ENCODE measurements at regions not wholly inside any gene's neighbourhood (a gene's known extent, or its start where the extent isn't known, plus 50 kb on each side); places are given as distances from the start of the nearest gene placed in this dataset.

DNA sequence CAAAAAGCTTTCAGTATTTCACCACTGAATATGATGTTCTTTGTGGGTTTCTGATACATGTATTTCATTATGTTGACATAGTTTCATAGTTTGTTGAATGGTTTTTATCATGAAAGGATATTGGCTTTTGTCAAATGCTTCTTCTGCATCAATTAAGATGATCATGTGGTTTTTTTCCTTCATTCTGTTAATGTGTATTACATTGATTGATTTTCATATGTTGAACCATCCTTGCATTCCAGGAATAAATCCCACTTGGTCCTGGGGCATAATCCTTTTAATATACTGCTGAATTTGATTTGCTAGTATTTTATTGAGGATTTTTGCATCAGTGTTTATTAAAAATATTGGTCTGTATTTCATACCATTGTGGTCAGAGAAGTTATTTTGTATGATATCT lies 70.9 kb upstream of the BHLHE23 start:
- Histone ChIP-seq H3K27ac (ENCODE audit: extremely low read depth, low read depth, low read length) (no peak overlapping the region), H3K9me1 (ENCODE audit: control insufficient read depth, insufficient read depth, low read length) (no peaks in the 10 kb centered on the region), H3K79me2 (ENCODE audit: control insufficient read depth, insufficient read depth, low read length) (no peaks in the 10 kb centered on the region), H3K27me3 (ENCODE audit: control insufficient read depth in 2 of 2, insufficient read depth in 2 of 2, low read length in 2 of 2) (peaks cover 1 to 14% of the 10 kb centered on the region in 2 experiments; a peak in 3 of 5 replicates), H4K20me1 (replicated peaks; ENCODE audit: control insufficient read depth, insufficient read depth, low read length) (no peaks in the 10 kb centered on the region), H3K4me3 (no peak overlapping the region), H3K9me3 (replicated peaks; ENCODE audit: control insufficient read depth, insufficient read depth, low read depth, low read length) (0 out of 2 replicates have a peak, but pooled peaks cover 2% of the 10 kb centered on the region), H3K36me3 (ENCODE audit: control insufficient read depth, insufficient read depth, low read length) (no peaks in the 10 kb centered on the region), H2AFZ (ENCODE audit: low read depth, low read length) (no peak overlapping the region), H3K9ac (ENCODE audit: insufficient read depth in 1 of 2, low read depth in 2 of 2, low read length in 2 of 2) (no peak overlapping the region), H3K4me2 (ENCODE audit: insufficient read depth, low read length) (no peak overlapping the region), H3K4me1 (replicated peaks in 1 of 2; ENCODE audit: control insufficient read depth in 2 of 2, insufficient read depth in 2 of 2, low read length in 2 of 2) (no peaks in the 10 kb centered on the region)
- no peak for FAIRE-seq
- in situ Hi-C loops (cut with MboI) = no loop called here
- ChIA-PET CTCF (ENCODE audit: low intra/inter-chr PET ratio) (no interaction called here), POLR2A (no interaction called here)
- no peak for ATAC-seq
- no TSS peak for BruUV-seq (replicated peaks)
- TF ChIP-seq TAF9B (IDR thresholded peaks at IDR 0.05; ENCODE audit: partially characterized antibody) (no peak), ZNF324 (CRISPR knock-in tag; IDR thresholded peaks at IDR 0.05) (peak; percentile 94)
- TF ChIP-seq, protein P1, sequence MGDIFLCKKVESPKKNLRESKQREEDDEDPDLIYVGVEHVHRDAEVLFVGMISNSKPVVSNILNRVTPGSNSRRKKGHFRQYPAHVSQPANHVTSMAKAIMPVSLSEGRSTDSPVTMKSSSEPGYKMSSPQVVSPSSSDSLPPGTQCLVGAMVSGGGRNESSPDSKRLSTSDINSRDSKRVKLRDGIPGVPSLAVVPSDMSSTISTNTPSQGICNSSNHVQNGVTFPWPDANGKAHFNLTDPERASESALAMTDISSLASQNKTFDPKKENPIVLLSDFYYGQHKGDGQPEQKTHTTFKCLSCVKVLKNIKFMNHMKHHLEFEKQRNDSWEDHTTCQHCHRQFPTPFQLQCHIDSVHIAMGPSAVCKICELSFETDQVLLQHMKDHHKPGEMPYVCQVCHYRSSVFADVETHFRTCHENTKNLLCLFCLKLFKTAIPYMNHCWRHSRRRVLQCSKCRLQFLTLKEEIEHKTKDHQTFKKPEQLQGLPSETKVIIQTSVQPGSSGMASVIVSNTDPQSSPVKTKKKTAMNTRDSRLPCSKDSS (IDR thresholded peaks at IDR 0.05; ENCODE audit: low read depth, partially characterized antibody) = peak; percentile 37
- intact Hi-C loops (cut with micrococcal nuclease) = no loop called here
- no peak for DNase-seq (ENCODE audit: extremely low read depth in 1 of 4, low spot score in 3 of 4)

DNA sequence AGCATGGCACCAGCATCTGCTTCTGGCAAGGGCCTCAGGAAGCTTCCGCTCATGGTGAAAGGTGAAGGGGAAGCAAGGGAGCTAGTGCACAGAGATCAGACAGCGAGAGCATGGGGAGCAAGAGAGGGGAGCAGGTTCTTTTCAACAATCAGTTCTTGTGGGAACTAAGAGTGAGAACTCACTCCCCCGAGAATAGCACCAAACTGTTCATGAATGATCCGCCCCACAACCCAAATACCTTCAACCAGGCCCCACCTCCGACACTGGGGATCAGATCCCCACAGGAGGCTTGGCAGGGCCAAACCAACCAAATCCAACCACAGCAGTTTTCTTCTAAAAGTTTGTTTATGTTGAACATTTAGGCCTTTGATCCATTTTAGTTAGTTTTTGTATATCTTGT lies 69.7 kb upstream of the BHLHE23 start:
- H3K79me2 ChIP-seq (ENCODE audit: control insufficient read depth, insufficient read depth, low read length) = no peaks in the 10 kb centered on the region
- H3K36me3 ChIP-seq (ENCODE audit: control insufficient read depth, insufficient read depth, low read length) = no peaks in the 10 kb centered on the region
- FAIRE-seq (no peak), DNase-seq (ENCODE audit: extremely low read depth in 1 of 4, low spot score in 3 of 4) (no peak), ATAC-seq (no peak)
- TF ChIP-seq, protein P2, sequence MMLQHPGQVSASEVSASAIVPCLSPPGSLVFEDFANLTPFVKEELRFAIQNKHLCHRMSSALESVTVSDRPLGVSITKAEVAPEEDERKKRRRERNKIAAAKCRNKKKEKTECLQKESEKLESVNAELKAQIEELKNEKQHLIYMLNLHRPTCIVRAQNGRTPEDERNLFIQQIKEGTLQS (IDR thresholded peaks at IDR 0.05) = no peak
- TF ChIP-seq, protein P2 (CRISPR knock-in tag; conservative IDR thresholded peaks at IDR 0.05) = no peak
- ChIA-PET POLR2A (interaction anchor here (0.6 to 0.8 kb wide), 2 partner anchors 30 to 323 kb away, joined by 3 to 4 read pairs; no protein-coding TSS in a partner anchor), CTCF (ENCODE audit: low intra/inter-chr PET ratio) (no interaction called here)
- H2AFZ ChIP-seq (ENCODE audit: low read depth, low read length) = no peak overlapping the region
- H3K9me3 ChIP-seq (replicated peaks; ENCODE audit: control insufficient read depth, insufficient read depth, low read depth, low read length) = 0 out of 2 replicates have a peak, but pooled peaks cover 2% of the 10 kb centered on the region
- in situ Hi-C loops (cut with MboI) = no loop called here
- no peaks in the 10 kb centered on the region for H4K20me1 ChIP-seq (replicated peaks; ENCODE audit: control insufficient read depth, insufficient read depth, low read length)
- WGBS (ENCODE audit: insufficient coverage, low coverage, missing lambda C conversion rate) = 0% methylated on average over 5 of the region's 5 CpGs
- H3K27ac ChIP-seq (ENCODE audit: extremely low read depth, low read depth, low read length) = no peak overlapping the region
- peaks cover 0 to 6% of the 10 kb centered on the region in 2 experiments; a peak in 2 of 5 replicates for H3K4me1 ChIP-seq (replicated peaks in 1 of 2; ENCODE audit: control insufficient read depth in 2 of 2, insufficient read depth in 2 of 2, low read length in 2 of 2)
- H3K27me3 ChIP-seq (ENCODE audit: control insufficient read depth in 2 of 2, insufficient read depth in 2 of 2, low read length in 2 of 2) = peaks cover 0 to 11% of the 10 kb centered on the region in 2 experiments; a peak in 2 of 5 replicates
- H3K9me1 ChIP-seq (ENCODE audit: control insufficient read depth, insufficient read depth, low read length) = no peaks in the 10 kb centered on the region
- H3K4me3 ChIP-seq = no peak overlapping the region
- no TSS peak for BruUV-seq (replicated peaks)
- no peak overlapping the region for H3K4me2 ChIP-seq (ENCODE audit: insufficient read depth, low read length)
- intact Hi-C loops (cut with micrococcal nuclease) = no loop called here
- H3K9ac ChIP-seq (ENCODE audit: insufficient read depth in 1 of 2, low read depth in 2 of 2, low read length in 2 of 2) = no peak overlapping the region

Measured in K562 (cell line).